H1 (cell line): ENCODE measurements at regions not wholly inside any gene's neighbourhood (a gene's known extent, or its start where the extent isn't known, plus 50 kb on each side); places are given as distances from the start of the nearest gene placed in this dataset.

Experiments used
- CTCF ChIA-PET: fragments of 300-600 bp; sonication (Branson Sonifier 250); formaldehyde crosslinking; loops from one replicate; lab custom pipeline; 2021; ENCODE audit not compliant: partially characterized antibody; lab: Charles Lee
- POLR2A ChIA-PET: fragments of 300-600 bp; sonication (Branson Sonifier 250); formaldehyde crosslinking; loops from one replicate; lab custom pipeline; 2021; ENCODE audit warnings: inconsistent platforms; ENCODE audit not compliant: partially characterized antibody; lab: Charles Lee
- DNase-seq, 2 experiments: peaks; one replicate each; pipeline versions ENCODE4 v3.0.0 to v3.0.0-alpha.2; 2010 to 2022; ENCODE audit warnings: low spot score in 2 of 2, low read depth in 1 of 2, mixed read lengths in 1 of 2
- FAIRE-seq: peaks from 2 replicates; lab custom pipeline; 2011; peaks lifted over from hg19 to GRCh38; lab: Jason Lieb, UNC
- H2AFZ ChIP-seq: 2 replicates; pipeline ENCODE4 v1.8.1; 2012; ENCODE audit warnings: low read length, inconsistent platforms
- H2AK5ac ChIP-seq: 2 replicates; pipeline ENCODE4 v1.6.1; 2013; ENCODE audit warnings: low read depth, low read length
- H2BK120ac ChIP-seq: replicated peaks from 2 replicates; pipeline ENCODE3; 2013; ENCODE audit warnings: low read depth, low read length, inconsistent platforms
- H2BK12ac ChIP-seq: 2 replicates; pipeline ENCODE4 v1.6.1; 2013; ENCODE audit warnings: low read depth, low read length
- H2BK15ac ChIP-seq: 2 replicates; pipeline ENCODE4 v1.6.1; 2013; ENCODE audit warnings: low read length
- H2BK20ac ChIP-seq: 2 replicates; pipeline ENCODE4 v1.6.1; 2013; ENCODE audit warnings: low read length
- H2BK5ac ChIP-seq: 2 replicates; pipeline ENCODE4 v1.6.1; 2013; ENCODE audit warnings: low read depth, low read length
- H3K14ac ChIP-seq: 2 replicates; pipeline ENCODE4 v1.6.1; 2013; ENCODE audit warnings: inconsistent platforms; ENCODE audit not compliant: insufficient read length
- H3K18ac ChIP-seq: 2 replicates; pipeline ENCODE4 v1.6.1; 2013; ENCODE audit warnings: low read length; ENCODE audit errors: extremely low read depth
- H3K23ac ChIP-seq: 2 replicates; pipeline ENCODE4 v1.6.1; 2013; ENCODE audit warnings: inconsistent platforms; ENCODE audit not compliant: insufficient read length
- H3K23me2 ChIP-seq: 2 replicates; pipeline ENCODE4 v1.6.1; 2013; ENCODE audit warnings: low read depth, low read length
- H3K27ac ChIP-seq: 2 replicates; pipeline ENCODE4 v1.6.1; 2011; ENCODE audit warnings: low read depth, low read length, inconsistent platforms
- H3K27me3 ChIP-seq, 4 experiments: replicated peaks in 1 of 4; 1 replicate in 1 of 4; 2 replicates in 3 of 4; pipeline versions ENCODE4 v1.6.1 to v1.8.1; 2011 to 2013; ENCODE audit warnings: low read length in 3 of 4, mild to moderate bottlenecking in 3 of 4, inconsistent platforms in 2 of 4, mixed read lengths in 2 of 4, moderate library complexity in 1 of 4; ENCODE audit not compliant: control insufficient read depth in 3 of 4, insufficient read depth in 3 of 4; ENCODE audit errors: extremely low read depth in 1 of 4
- H3K36me3 ChIP-seq, 4 experiments: 2 replicates each; pipeline versions ENCODE4 v1.6.1 to v1.8.1; 2011 to 2013; ENCODE audit warnings: mild to moderate bottlenecking in 4 of 4, low read length in 3 of 4, moderate library complexity in 2 of 4, control low read depth in 1 of 4, inconsistent platforms in 1 of 4; ENCODE audit not compliant: insufficient read depth in 4 of 4, control insufficient read depth in 2 of 4
- H3K4ac ChIP-seq: replicated peaks from 2 replicates; pipeline ENCODE3; 2013; ENCODE audit warnings: low read length, low read depth, mixed read lengths, inconsistent platforms; ENCODE audit not compliant: insufficient read length
- H3K4me1 ChIP-seq, 4 experiments: replicated peaks in 1 of 4; 1 replicate in 1 of 4; 2 replicates in 3 of 4; pipeline versions ENCODE4 v1.6.1 to v1.8.1; 2011 to 2013; ENCODE audit warnings: low read length in 3 of 4, inconsistent platforms in 2 of 4, mixed read lengths in 1 of 4; ENCODE audit not compliant: insufficient read depth in 4 of 4, control insufficient read depth in 3 of 4
- H3K4me2 ChIP-seq, 2 experiments: 2 replicates each; pipeline versions ENCODE4 v1.6.1 to v1.8.1; 2011 to 2013; ENCODE audit warnings: low read depth in 2 of 2, low read length in 2 of 2, control low read depth in 1 of 2, inconsistent platforms in 1 of 2, mild to moderate bottlenecking in 1 of 2; ENCODE audit not compliant: insufficient read depth in 1 of 2
- H3K4me3 ChIP-seq, 4 experiments: fragments of 200-600, 300-600 bp in 1 of 4; sonication (generic), shearing (Covaris generic), sonication (Bioruptor Twin) in 1 of 4; 2 replicates each; pipeline versions ENCODE4 v1.5.1 to v1.8.1; 2011 to 2016; ENCODE audit warnings: low read length in 4 of 4, low read depth in 3 of 4, control low read depth in 2 of 4, inconsistent platforms in 2 of 4, mild to moderate bottlenecking in 2 of 4, mixed read lengths in 1 of 4, moderate library complexity in 1 of 4; ENCODE audit not compliant: insufficient read depth in 2 of 4; ENCODE audit errors: extremely low read depth in 1 of 4
- H3K56ac ChIP-seq: replicated peaks from 2 replicates; pipeline ENCODE3; 2013; ENCODE audit warnings: low read depth, mild to moderate bottlenecking, mixed read lengths, low read length, inconsistent platforms; ENCODE audit not compliant: insufficient read length
- H3K79me1 ChIP-seq: 2 replicates; pipeline ENCODE4 v1.6.1; 2013; ENCODE audit warnings: low read depth, low read length, control low read depth
- H3K79me2 ChIP-seq, 2 experiments: 2 replicates each; pipeline versions ENCODE4 v1.6.1 to v1.8.1; 2012 to 2013; ENCODE audit warnings: low read length in 2 of 2, mild to moderate bottlenecking in 2 of 2, inconsistent platforms in 1 of 2; ENCODE audit not compliant: insufficient read depth in 2 of 2, control insufficient read depth in 1 of 2
- H3K9ac ChIP-seq, 4 experiments: replicated peaks in 1 of 4; 1 replicate in 1 of 4; 2 replicates in 3 of 4; pipeline versions ENCODE4 v1.6.1 to v1.8.1; 2011 to 2013; ENCODE audit warnings: low read depth in 3 of 4, low read length in 3 of 4, control low read depth in 2 of 4, mild to moderate bottlenecking in 2 of 4, moderate library complexity in 2 of 4, inconsistent platforms in 1 of 4; ENCODE audit errors: extremely low read depth in 1 of 4
- H3K9me3 ChIP-seq, 2 experiments: 2 replicates each; pipeline versions ENCODE4 v1.6.1 to v1.8.1; 2012 to 2013; ENCODE audit warnings: mild to moderate bottlenecking in 2 of 2, moderate library complexity in 2 of 2, control low read depth in 1 of 2, inconsistent platforms in 1 of 2, low read depth in 1 of 2, low read length in 1 of 2, mixed read lengths in 1 of 2; ENCODE audit not compliant: insufficient read depth in 2 of 2
- H4K20me1 ChIP-seq, 2 experiments: replicated peaks in 1 of 2; 2 replicates each; pipeline versions ENCODE3 to v1.8.1; 2011 to 2013; ENCODE audit warnings: inconsistent platforms in 2 of 2, low read length in 2 of 2, mild to moderate bottlenecking in 1 of 2; ENCODE audit not compliant: insufficient read depth in 2 of 2, control insufficient read depth in 1 of 2
- H4K5ac ChIP-seq: 2 replicates; pipeline ENCODE4 v1.6.1; 2013; ENCODE audit warnings: low read length, low read depth, mixed read lengths, inconsistent platforms; ENCODE audit not compliant: insufficient read length
- H4K8ac ChIP-seq: 2 replicates; pipeline ENCODE4 v1.8.0; 2013; ENCODE audit warnings: mild to moderate bottlenecking, moderate library complexity, low read length, inconsistent platforms; ENCODE audit not compliant: insufficient read depth; ENCODE audit errors: extremely low read depth
- H4K91ac ChIP-seq: replicated peaks from 2 replicates; pipeline ENCODE3; 2013; ENCODE audit warnings: low read length, mixed read lengths, inconsistent platforms; ENCODE audit not compliant: insufficient read length
- MAFK ChIP-seq: IDR thresholded peaks from 2 replicates; pipeline ENCODE4 v1.6.1; 2012; ENCODE audit warnings: low read depth, mild to moderate bottlenecking, improper control_type of control experiment, low read length
- POLR2A ChIP-seq, 2 experiments: IDR thresholded peaks; 1 replicate in 1 of 2; 2 replicates in 1 of 2; pipeline ENCODE4 v1.6.1; 2011; ENCODE audit warnings: low read depth in 2 of 2, low read length in 2 of 2, mild to moderate bottlenecking in 2 of 2; ENCODE audit errors: control extremely low read depth in 1 of 2
- SIX5 ChIP-seq: IDR thresholded peaks from 2 replicates; pipeline ENCODE4 v1.6.1; 2011; ENCODE audit warnings: mild to moderate bottlenecking, low read depth, low read length

GRCh38 chr6:49145280-49145679 lies 317.8 kb downstream of the MMUT start:
- ChIA-PET POLR2A (no interaction called here), CTCF (no interaction called here)
- H2AK5ac ChIP-seq: no peak overlapping the region
- no peak overlapping the region for H2BK120ac ChIP-seq
- H3K36me3 ChIP-seq: peaks cover 0 to 5% (median 0%) of the 10 kb centered on the region in 4 experiments; a peak in 1 of 8 replicates
- H3K23me2 ChIP-seq: no peaks in the 10 kb centered on the region
- no peak overlapping the region for H2BK12ac ChIP-seq
- no peak overlapping the region for H3K4me2 ChIP-seq
- H3K9ac ChIP-seq: no peak overlapping the region
- H2BK20ac ChIP-seq: no peak overlapping the region
- H4K8ac ChIP-seq: no peak overlapping the region
- no peak overlapping the region for H4K91ac ChIP-seq
- FAIRE-seq: peak; percentile 87
- no peaks in the 10 kb centered on the region for H3K27me3 ChIP-seq
- no peaks in the 10 kb centered on the region for H3K79me1 ChIP-seq
- H3K9me3 ChIP-seq: 0 out of 4 replicates have a peak, but pooled peaks cover 0 to 6% of the 10 kb centered on the region in 2 experiments
- H3K18ac ChIP-seq: no peak overlapping the region
- no peak overlapping the region for H3K23ac ChIP-seq
- H4K20me1 ChIP-seq: no peaks in the 10 kb centered on the region
- no peak overlapping the region for H3K27ac ChIP-seq
- no peak overlapping the region for H2AFZ ChIP-seq
- DNase-seq: no peak
- H3K79me2 ChIP-seq: no peaks in the 10 kb centered on the region
- no peak overlapping the region for H2BK15ac ChIP-seq
- no peak overlapping the region for H3K56ac ChIP-seq
- H4K5ac ChIP-seq: no peak overlapping the region
- no peak overlapping the region for H3K4me3 ChIP-seq
- H2BK5ac ChIP-seq: no peak overlapping the region
- peaks cover 0 to 20% (median 11%) of the 10 kb centered on the region in 4 experiments; a peak in 4 of 7 replicates for H3K4me1 ChIP-seq
- H3K4ac ChIP-seq: no peak overlapping the region
- H3K14ac ChIP-seq: no peak overlapping the region
- no peak for TF ChIP-seq MAFK
- no peak for TF ChIP-seq SIX5
- TF ChIP-seq POLR2A (IDR thresholded peaks at IDR 0.05; ENCODE audit: control extremely low read depth in 1 of 2, low read depth in 2 of 2, low read length in 2 of 2): no peak
